Muscle layer of duodenum (tissue), 2 donors: ENCODE measurements at regions not wholly inside any gene's neighbourhood (a gene's known extent, or its start where the extent isn't known, plus 50 kb on each side); places are given as distances from the start of the nearest gene placed in this dataset.

ENCODE experiments used
- H3K27ac ChIP-seq: one replicate; pipeline ENCODE4 v1.7.0; 2013; ENCODE audit warnings: mild to moderate bottlenecking, low read length
- H3K27me3 ChIP-seq: one replicate; pipeline ENCODE4 v1.7.0; 2013; ENCODE audit warnings: low read depth, mild to moderate bottlenecking, control low read depth, low read length
- H3K36me3 ChIP-seq, 2 donors: one replicate each; pipeline ENCODE4 v1.7.0; 2013; ENCODE audit warnings: low read length in 2 of 2, control low read depth in 1 of 2, mild to moderate bottlenecking in 1 of 2; ENCODE audit not compliant: insufficient read depth in 2 of 2, control insufficient read depth in 1 of 2
- H3K4me1 ChIP-seq, 2 donors: one replicate each; pipeline ENCODE4 v1.7.0; 2013; ENCODE audit warnings: low read length in 2 of 2, mild to moderate bottlenecking in 2 of 2, control low read depth in 1 of 2, moderate library complexity in 1 of 2; ENCODE audit not compliant: insufficient read depth in 2 of 2, control insufficient read depth in 1 of 2
- H3K4me3 ChIP-seq, 2 donors: one replicate each; pipeline ENCODE4 v1.7.0; 2013; ENCODE audit warnings: low read length in 2 of 2, low read depth in 1 of 2, mild to moderate bottlenecking in 1 of 2
- H3K9me3 ChIP-seq, 2 donors: one replicate each; pipeline ENCODE4 v1.7.0; 2013; ENCODE audit warnings: low read length in 2 of 2, control low read depth in 1 of 2, mild to moderate bottlenecking in 1 of 2; ENCODE audit not compliant: control insufficient read depth in 1 of 2
- donor health status: healthy.

- Histone ChIP-seq H3K27ac (no peak overlapping the region), H3K36me3 (no peaks in the 10 kb centered on the region), H3K4me3 (no peak overlapping the region), H3K9me3 (no peaks in the 10 kb centered on the region), H3K27me3 (no peaks in the 10 kb centered on the region), H3K4me1 (no peaks in the 10 kb centered on the region)
Observed at GRCh38 chr6:8513174-8513573, 77.8 kb upstream of the SLC35B3 start.

DNA sequence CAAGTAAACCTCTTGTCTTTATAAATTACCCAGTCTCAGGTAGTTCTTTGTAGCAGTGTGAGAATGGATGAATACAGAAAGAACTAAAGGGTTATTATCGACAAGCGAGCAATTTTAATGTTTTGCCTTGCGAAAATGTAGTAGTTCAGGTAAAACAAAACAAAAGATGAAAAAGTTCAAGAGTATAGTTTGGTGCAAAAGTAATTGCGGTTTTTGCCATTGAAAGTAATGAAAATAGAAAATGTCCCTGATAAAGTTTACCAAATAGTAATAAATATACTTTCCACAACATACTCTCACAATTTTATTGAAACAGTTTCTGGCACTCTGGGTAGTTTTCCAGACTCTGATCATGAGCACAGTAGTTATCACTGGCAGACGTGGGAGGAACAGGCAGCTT lies 71.9 kb upstream of the SLC35B3 start:
- no peaks in the 10 kb centered on the region for H3K27me3 ChIP-seq
- no peaks in the 10 kb centered on the region for H3K36me3 ChIP-seq
- no peak overlapping the region for H3K4me3 ChIP-seq
- H3K4me1 ChIP-seq, result no peaks in the 10 kb centered on the region
- no peaks in the 10 kb centered on the region for H3K9me3 ChIP-seq
- H3K27ac ChIP-seq, result no peak overlapping the region

DNA sequence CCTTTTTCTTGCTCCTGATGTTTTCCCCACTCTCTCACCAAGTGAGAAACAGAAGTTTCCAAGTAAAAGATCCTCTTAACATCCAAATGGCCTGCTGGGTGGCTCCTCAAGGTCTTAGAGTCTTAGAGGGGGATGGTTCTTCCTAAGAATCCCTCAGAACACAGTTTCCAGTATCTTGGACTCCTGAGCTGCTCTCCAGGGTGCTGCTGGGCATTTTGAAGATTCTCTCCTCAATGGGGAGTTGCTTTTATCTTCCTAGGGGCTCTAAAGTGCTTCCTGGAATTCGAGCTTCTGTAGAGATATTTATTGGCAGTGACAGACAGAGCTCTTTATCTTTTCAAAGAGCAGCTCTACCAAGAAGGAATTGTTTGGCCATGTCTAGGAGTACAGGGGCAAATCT lies 70.8 kb upstream of the SLC35B3 start:
- Histone ChIP-seq H3K4me1 (no peaks in the 10 kb centered on the region), H3K27me3 (no peaks in the 10 kb centered on the region), H3K36me3 (no peaks in the 10 kb centered on the region), H3K27ac (no peak overlapping the region), H3K9me3 (peaks cover 0 to 3% of the 10 kb centered on the region in 2 donors), H3K4me3 (no peak overlapping the region)

GRCh38 chr6:8499540-8499939 lies 64.2 kb upstream of the SLC35B3 start:
- H3K4me3 ChIP-seq, result no peak overlapping the region
- H3K9me3 ChIP-seq, result peaks cover 0 to 3% of the 10 kb centered on the region in 2 donors
- H3K4me1 ChIP-seq, result no peaks in the 10 kb centered on the region
- H3K27me3 ChIP-seq, result no peaks in the 10 kb centered on the region
- no peak overlapping the region for H3K27ac ChIP-seq
- H3K36me3 ChIP-seq, result no peaks in the 10 kb centered on the region

DNA sequence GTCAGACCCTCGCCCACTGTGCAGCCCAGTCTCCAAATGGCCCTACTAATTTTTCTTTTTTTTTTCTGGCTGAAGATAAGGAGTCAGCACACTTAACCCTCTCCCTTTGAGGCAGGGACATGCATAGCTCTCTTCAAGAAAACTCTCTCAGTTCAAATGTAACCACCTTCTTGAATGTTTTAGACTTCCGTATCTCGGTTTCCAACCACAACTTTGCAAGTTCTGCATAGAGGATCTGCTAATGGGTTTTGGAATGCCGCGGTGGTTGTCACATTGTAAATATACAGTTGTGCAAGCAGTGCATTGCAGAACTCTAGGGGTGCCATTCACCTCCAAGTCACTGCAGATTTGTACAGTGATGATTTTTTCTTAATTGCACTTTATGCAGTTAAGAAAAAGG lies 59.4 kb upstream of the SLC35B3 start:
- no peak overlapping the region for H3K4me3 ChIP-seq
- H3K9me3 ChIP-seq, result no peaks in the 10 kb centered on the region
- H3K36me3 ChIP-seq, result no peaks in the 10 kb centered on the region
- no peaks in the 10 kb centered on the region for H3K27me3 ChIP-seq
- no peak overlapping the region for H3K27ac ChIP-seq
- H3K4me1 ChIP-seq, result no peaks in the 10 kb centered on the region

DNA sequence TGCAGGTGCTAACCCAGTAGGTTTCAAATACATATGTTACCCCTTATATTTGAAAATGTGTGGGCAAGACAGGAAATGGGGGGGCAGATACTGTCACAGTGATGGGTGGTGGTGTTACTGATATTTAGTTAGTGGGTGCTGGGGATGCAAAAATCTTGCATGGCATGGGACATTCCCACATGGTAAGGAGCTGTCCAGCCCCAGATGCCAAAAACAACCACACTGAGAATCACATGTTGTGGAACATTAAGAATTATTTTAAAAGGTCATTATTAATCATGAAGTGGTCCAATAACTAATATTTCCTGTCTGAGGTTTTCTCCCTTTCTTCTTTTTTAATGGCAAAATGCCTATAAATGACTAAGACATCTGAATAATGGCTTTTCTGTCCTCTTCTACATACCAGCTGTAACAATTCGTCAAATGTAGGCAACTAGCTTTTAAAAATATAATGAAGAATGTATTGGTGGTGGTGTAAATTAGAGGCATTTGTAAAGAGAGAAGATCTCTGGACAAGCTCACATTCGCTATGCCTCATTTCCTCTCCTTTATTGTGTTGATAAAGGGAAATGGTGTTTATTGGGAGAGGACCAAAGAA lies 57.3 kb upstream of the SLC35B3 start:
- no peaks in the 10 kb centered on the region for H3K9me3 ChIP-seq
- no peak overlapping the region for H3K27ac ChIP-seq
- H3K4me1 ChIP-seq, result no peaks in the 10 kb centered on the region
- no peak overlapping the region for H3K4me3 ChIP-seq
- no peaks in the 10 kb centered on the region for H3K36me3 ChIP-seq
- no peaks in the 10 kb centered on the region for H3K27me3 ChIP-seq
